PC-9 (cell line): ENCODE measurements at regions not wholly inside any gene's neighbourhood (a gene's known extent, or its start where the extent isn't known, plus 50 kb on each side); places are given as distances from the start of the nearest gene placed in this dataset.

Experiments used
- BruUV-seq: library from RNA; stranded (reverse); fragments of 400-500 nt; replicated peaks from 2 replicates; lab custom pipeline; 2021; lab: Mats Ljungman, UMichigan
- CTCF ChIA-PET: fragments of 300-600 bp; sonication (Branson Sonifier 250); formaldehyde crosslinking; loops from one replicate; lab custom pipeline; 2022; ENCODE audit warnings: antibody characterized with exemption; lab: Charles Lee
- POLR2A ChIA-PET: fragments of 300-600 bp; sonication (Branson Sonifier 250); formaldehyde crosslinking; loops from one replicate; lab custom pipeline; 2022; ENCODE audit warnings: antibody characterized with exemption; ENCODE audit not compliant: unreplicated experiment; lab: Charles Lee
- DNase-seq, 2 experiments: peaks; one replicate each; pipeline versions ENCODE4 v3.0.0 to v3.0.0-alpha.2; 2015 to 2022; ENCODE audit warnings: mixed read lengths in 1 of 2
- H2AFZ ChIP-seq: fragments of 200-600 bp; sonication (generic); 2 replicates; pipeline ENCODE4 v1.8.1; 2017; ENCODE audit warnings: antibody characterized with exemption
- H3F3A ChIP-seq: fragments of 200-600 bp; sonication (generic); 2 replicates; pipeline ENCODE4 v1.8.1; 2017; ENCODE audit warnings: antibody characterized with exemption, mild to moderate bottlenecking, low read depth; ENCODE audit not compliant: insufficient read depth
- H3K27ac ChIP-seq: fragments of 200-600 bp; sonication (generic); 2 replicates; pipeline ENCODE4 v1.6.1; 2016; ENCODE audit warnings: mixed run types
- H3K27me3 ChIP-seq: fragments of 200-600 bp; sonication (generic); 2 replicates; pipeline ENCODE4 v1.6.1; 2016; ENCODE audit warnings: low read depth, mixed run types; ENCODE audit not compliant: insufficient read depth
- H3K36me3 ChIP-seq: fragments of 200-600 bp; sonication (generic); 2 replicates; pipeline ENCODE4 v1.6.1; 2016; ENCODE audit warnings: low read depth, mixed run types
- H3K4me1 ChIP-seq: fragments of 200-600 bp; sonication (generic); replicated peaks from 2 replicates; pipeline ENCODE4 v1.6.1; 2016; ENCODE audit warnings: mixed run types; ENCODE audit not compliant: insufficient read depth
- H3K4me2 ChIP-seq: fragments of 200-600 bp; sonication (generic); 2 replicates; pipeline ENCODE4 v1.6.1; 2017; ENCODE audit warnings: mixed run types
- H3K4me3 ChIP-seq: fragments of 200-600 bp; sonication (generic); 2 replicates; pipeline ENCODE4 v1.6.1; 2016; ENCODE audit warnings: mixed run types
- H3K79me2 ChIP-seq: fragments of 200-600 bp; sonication (generic); 2 replicates; pipeline ENCODE4 v1.6.1; 2017; ENCODE audit warnings: low read depth, mixed run types
- H3K9me2 ChIP-seq: fragments of 200-600 bp; sonication (generic); 2 replicates; pipeline ENCODE4 v1.8.1; 2017; ENCODE audit warnings: mild to moderate bottlenecking; ENCODE audit not compliant: insufficient read depth
- H3K9me3 ChIP-seq: fragments of 200-600 bp; sonication (generic); 2 replicates; pipeline ENCODE4 v1.8.1; 2016; ENCODE audit warnings: low read depth; ENCODE audit not compliant: insufficient read depth
- H4K20me1 ChIP-seq: fragments of 200-600 bp; sonication (generic); 2 replicates; pipeline ENCODE4 v1.8.1; 2017; ENCODE audit not compliant: insufficient read depth
- EZH2 ChIP-seq: fragments of 200-600 bp; sonication (generic); IDR thresholded peaks from 2 replicates; pipeline ENCODE4 v1.8.0; 2017; ENCODE audit warnings: antibody characterized with exemption, low read depth
- intact Hi-C: fragments of 100-400 bp; cut with micrococcal nuclease; formaldehyde crosslinking; loops from one replicate; pipeline ENCODE4 v1.10.0; 2022; ENCODE audit not compliant: unreplicated experiment
- TF ChIP-seq, protein P1 (sequence below): fragments of 200-600 bp; sonication (generic); conservative IDR thresholded peaks from 2 replicates; pipeline ENCODE4 v1.6.1; 2017; ENCODE audit warnings: mixed run types, antibody characterized with exemption, mild to moderate bottlenecking, moderate library complexity

DNA sequence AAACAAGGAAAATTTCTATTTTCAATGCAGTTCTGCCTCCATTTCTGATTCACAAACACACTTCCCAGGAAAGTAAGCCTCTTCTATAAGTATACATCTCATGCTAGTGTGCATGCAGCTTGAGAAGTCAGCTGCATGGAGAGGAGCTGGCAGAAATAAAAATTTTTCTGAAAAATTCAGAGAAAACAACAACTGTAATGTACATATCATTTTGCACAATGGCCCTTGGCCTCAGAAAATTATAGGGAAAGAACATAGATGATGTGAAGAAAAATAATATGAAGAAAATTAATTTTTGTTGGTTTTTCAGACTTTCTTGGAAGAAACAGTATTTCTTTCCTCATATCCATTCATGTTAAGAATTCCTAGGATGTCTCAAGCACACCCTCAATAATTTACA lies 277.8 kb upstream of the ADRA1B start:
- Histone ChIP-seq H2AFZ (no peak overlapping the region), H3K36me3 (no peaks in the 10 kb centered on the region), H3K4me3 (no peak overlapping the region), H3K79me2 (no peaks in the 10 kb centered on the region), H3K9me3 (no peaks in the 10 kb centered on the region; the same call in 1 of the 2 replicates), H4K20me1 (no peaks in the 10 kb centered on the region), H3K4me1 (no peaks in the 10 kb centered on the region), H3K27ac (no peak overlapping the region), H3F3A (no peaks in the 10 kb centered on the region), H3K9me2 (no peaks in the 10 kb centered on the region), H3K27me3 (no peaks in the 10 kb centered on the region), H3K4me2 (no peak overlapping the region)
- no peak for TF ChIP-seq EZH2
- TF ChIP-seq, protein P1, sequence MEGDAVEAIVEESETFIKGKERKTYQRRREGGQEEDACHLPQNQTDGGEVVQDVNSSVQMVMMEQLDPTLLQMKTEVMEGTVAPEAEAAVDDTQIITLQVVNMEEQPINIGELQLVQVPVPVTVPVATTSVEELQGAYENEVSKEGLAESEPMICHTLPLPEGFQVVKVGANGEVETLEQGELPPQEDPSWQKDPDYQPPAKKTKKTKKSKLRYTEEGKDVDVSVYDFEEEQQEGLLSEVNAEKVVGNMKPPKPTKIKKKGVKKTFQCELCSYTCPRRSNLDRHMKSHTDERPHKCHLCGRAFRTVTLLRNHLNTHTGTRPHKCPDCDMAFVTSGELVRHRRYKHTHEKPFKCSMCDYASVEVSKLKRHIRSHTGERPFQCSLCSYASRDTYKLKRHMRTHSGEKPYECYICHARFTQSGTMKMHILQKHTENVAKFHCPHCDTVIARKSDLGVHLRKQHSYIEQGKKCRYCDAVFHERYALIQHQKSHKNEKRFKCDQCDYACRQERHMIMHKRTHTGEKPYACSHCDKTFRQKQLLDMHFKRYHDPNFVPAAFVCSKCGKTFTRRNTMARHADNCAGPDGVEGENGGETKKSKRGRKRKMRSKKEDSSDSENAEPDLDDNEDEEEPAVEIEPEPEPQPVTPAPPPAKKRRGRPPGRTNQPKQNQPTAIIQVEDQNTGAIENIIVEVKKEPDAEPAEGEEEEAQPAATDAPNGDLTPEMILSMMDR, result no peak
- POLR2A ChIA-PET, result no interaction called here
- BruUV-seq, result no TSS peak
- CTCF ChIA-PET, result no interaction called here
- DNase-seq, result no peak
- intact Hi-C loops, result no loop called here

DNA sequence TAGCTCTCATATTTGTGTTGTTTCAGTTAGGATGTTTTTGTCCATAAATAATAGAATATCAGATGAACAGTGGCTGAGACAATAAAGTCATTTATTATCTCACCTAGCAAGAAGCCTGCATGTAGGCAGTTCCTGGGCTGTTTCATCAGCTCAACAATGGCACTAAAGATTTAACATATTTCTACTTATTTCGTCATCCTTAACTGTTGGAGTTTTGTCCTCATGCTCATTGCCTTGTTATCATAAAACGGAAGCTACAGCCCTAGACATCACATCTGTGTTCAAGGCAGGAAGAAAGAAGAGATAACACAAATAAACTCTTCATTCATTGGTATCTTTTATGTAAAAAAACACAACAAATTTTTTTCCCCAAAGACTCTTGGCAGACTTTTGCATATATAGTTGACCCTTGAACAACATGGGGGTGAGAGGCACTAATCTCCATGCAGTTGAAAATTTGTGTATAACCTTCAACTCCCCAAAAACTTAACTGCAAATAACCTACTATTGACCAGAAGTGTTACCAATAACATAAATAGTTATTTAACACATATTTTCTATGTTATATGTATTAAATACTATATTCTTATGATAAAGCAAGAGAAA lies 277.2 kb upstream of the ADRA1B start:
- Histone ChIP-seq H3K4me1 (no peaks in the 10 kb centered on the region), H4K20me1 (no peaks in the 10 kb centered on the region), H3F3A (no peaks in the 10 kb centered on the region), H3K4me3 (no peak overlapping the region), H2AFZ (no peak overlapping the region), H3K9me3 (no peaks in the 10 kb centered on the region; the same call in 1 of the 2 replicates), H3K36me3 (no peaks in the 10 kb centered on the region), H3K4me2 (no peak overlapping the region), H3K9me2 (no peaks in the 10 kb centered on the region), H3K79me2 (no peaks in the 10 kb centered on the region), H3K27ac (no peak overlapping the region), H3K27me3 (no peaks in the 10 kb centered on the region)
- no peak for DNase-seq
- ChIA-PET POLR2A (no interaction called here), CTCF (no interaction called here)
- intact Hi-C loops, result no loop called here
- no TSS peak for BruUV-seq
- no peak for TF ChIP-seq EZH2
- TF ChIP-seq, protein P1, result no peak

DNA sequence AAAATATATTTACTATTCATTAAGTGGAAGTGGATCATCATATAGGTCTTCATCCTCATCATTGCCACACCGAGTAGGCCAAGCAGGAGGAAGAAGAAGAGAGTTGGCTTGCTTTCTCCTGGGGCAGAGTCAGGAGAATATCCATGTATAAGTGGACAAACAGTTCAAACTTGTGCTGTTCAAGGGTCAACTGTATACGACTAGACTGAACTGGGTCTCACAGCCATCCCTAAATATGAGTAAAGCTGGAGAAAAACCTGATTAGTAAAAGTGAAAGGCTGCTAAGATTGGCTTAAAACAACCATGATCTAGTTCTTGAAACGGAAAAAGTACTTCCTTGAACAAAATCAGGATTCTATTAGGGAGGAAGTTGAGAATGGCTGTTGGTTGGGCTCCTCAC lies 276.7 kb upstream of the ADRA1B start:
- TF ChIP-seq EZH2, result no peak
- TF ChIP-seq, protein P1, result no peak
- intact Hi-C loops, result no loop called here
- Histone ChIP-seq H3K36me3 (no peaks in the 10 kb centered on the region), H3K27me3 (no peaks in the 10 kb centered on the region), H3K79me2 (no peaks in the 10 kb centered on the region), H3F3A (no peaks in the 10 kb centered on the region), H3K4me3 (no peak overlapping the region), H3K9me3 (no peaks in the 10 kb centered on the region; the same call in 1 of the 2 replicates), H3K4me2 (no peak overlapping the region), H3K9me2 (no peaks in the 10 kb centered on the region), H4K20me1 (no peaks in the 10 kb centered on the region), H2AFZ (no peak overlapping the region), H3K4me1 (no peaks in the 10 kb centered on the region), H3K27ac (no peak overlapping the region)
- no TSS peak for BruUV-seq
- ChIA-PET POLR2A (interaction anchor here (0.6 kb wide), 1 partner anchor 9 kb away, joined by 47 read pairs; no protein-coding TSS in a partner anchor), CTCF (no interaction called here)
- DNase-seq, result no peak
